T-helper 1 cell treated with Interleukin-12 subunit alpha and Interleukin-12 subunit beta and Interleukin-4 antibody, amounts not matched to agents 30 μg/mL and 1 μg/mL, for 36 hours (primary cell): ENCODE measurements at regions not wholly inside any gene's neighbourhood (a gene's known extent, or its start where the extent isn't known, plus 50 kb on each side); places are given as distances from the start of the nearest gene placed in this dataset.
"Not testable (repeated sequence)": the region's sequence is repeated elsewhere in the genome, so short reads cannot be mapped to it uniquely, and the experiment has no call there.

Experiments
- H3K27ac Mint-ChIP-seq: one replicate; pipeline ENCODE4 v1.8.0; 2021; ENCODE audit warnings: mild to moderate bottlenecking, mixed read lengths
- H3K27me3 Mint-ChIP-seq: one replicate; pipeline ENCODE4 v1.8.0; 2021; ENCODE audit warnings: low read depth, mixed read lengths
- H3K36me3 Mint-ChIP-seq: one replicate; pipeline ENCODE4 v1.8.0; 2021; ENCODE audit warnings: low read depth, mixed read lengths
- H3K4me1 Mint-ChIP-seq: one replicate; pipeline ENCODE4 v1.8.0; 2021; ENCODE audit warnings: low read depth, mixed read lengths
- H3K4me3 Mint-ChIP-seq: one replicate; pipeline ENCODE4 v1.8.0; 2021; ENCODE audit warnings: mild to moderate bottlenecking, moderate library complexity, mixed read lengths
- H3K9me3 Mint-ChIP-seq: one replicate; pipeline ENCODE4 v1.8.0; 2021; ENCODE audit warnings: mixed read lengths

DNA sequence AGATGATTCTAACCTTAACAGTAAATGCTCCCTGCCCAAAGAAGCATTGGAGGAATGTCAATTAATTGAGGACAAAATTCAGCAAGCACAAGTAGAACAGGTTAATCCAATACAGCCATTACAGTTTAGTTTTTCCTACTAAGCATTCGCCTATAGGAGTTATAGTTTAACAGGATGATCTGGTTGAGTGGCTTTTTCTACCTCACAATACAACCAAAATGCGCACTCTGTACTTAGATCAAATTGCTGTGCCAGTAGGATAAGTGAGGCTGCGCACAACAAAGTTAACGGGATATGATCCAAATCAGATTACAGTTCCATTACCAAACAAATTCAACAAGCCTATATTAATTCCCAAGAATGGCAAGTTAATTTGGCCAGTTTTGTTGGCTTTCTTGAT lies 117.1 kb upstream of the TRIM24 start:
- Mint-ChIP-seq H3K27ac (no peak overlapping the region), H3K4me1 (no peaks in the 10 kb centered on the region), H3K9me3 (peaks cover 51% of the 10 kb centered on the region), H3K4me3 (no peak overlapping the region), H3K27me3 (no peaks in the 10 kb centered on the region), H3K36me3 (no peaks in the 10 kb centered on the region)

DNA sequence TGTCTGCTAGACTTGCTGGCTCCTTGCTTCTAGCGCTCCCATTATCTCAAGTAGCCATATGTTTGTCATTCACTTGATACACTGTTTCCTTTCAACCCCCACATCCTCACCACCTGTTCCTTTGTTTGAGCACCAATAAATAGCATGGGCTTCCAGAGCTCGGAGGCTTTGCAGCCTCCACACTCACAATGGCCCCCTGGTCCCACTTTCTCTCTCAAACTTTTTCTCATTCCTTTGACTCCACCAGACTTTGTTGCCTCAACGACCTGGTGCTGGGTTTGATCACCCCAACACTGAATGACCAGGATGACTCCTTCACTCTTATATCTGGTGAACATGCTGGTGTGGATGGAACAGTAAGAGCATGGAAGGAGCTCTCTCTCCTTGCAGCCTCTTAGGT lies 114.5 kb upstream of the TRIM24 start:
- Mint-ChIP-seq H3K27me3 (no peaks in the 10 kb centered on the region), H3K27ac (no peak overlapping the region), H3K36me3 (no peaks in the 10 kb centered on the region), H3K4me3 (no peak overlapping the region), H3K4me1 (no peaks in the 10 kb centered on the region), H3K9me3 (peaks cover 37% of the 10 kb centered on the region)

DNA sequence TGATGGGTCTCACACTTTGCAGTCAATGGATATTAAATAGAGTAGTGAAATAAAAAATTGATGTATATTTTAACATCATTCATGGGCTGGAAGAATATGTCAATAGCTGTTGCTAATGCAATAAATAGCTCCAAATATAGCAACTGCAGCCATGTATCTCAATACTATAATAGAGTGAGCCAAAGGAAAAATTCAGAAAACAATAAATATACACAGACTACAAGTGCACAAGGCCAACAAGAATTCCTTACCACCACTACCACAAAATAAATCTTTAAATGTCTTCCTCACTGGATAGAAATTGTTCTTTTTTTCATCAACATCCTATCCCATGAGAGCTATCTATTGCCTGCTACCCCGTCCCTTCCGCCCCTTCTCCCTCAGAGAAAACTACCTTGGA lies 113.1 kb upstream of the TRIM24 start:
- Mint-ChIP-seq H3K4me3 (no peak overlapping the region), H3K4me1 (no peaks in the 10 kb centered on the region), H3K27ac (no peak overlapping the region), H3K9me3 (peaks cover 32% of the 10 kb centered on the region), H3K27me3 (no peaks in the 10 kb centered on the region), H3K36me3 (no peaks in the 10 kb centered on the region)

DNA sequence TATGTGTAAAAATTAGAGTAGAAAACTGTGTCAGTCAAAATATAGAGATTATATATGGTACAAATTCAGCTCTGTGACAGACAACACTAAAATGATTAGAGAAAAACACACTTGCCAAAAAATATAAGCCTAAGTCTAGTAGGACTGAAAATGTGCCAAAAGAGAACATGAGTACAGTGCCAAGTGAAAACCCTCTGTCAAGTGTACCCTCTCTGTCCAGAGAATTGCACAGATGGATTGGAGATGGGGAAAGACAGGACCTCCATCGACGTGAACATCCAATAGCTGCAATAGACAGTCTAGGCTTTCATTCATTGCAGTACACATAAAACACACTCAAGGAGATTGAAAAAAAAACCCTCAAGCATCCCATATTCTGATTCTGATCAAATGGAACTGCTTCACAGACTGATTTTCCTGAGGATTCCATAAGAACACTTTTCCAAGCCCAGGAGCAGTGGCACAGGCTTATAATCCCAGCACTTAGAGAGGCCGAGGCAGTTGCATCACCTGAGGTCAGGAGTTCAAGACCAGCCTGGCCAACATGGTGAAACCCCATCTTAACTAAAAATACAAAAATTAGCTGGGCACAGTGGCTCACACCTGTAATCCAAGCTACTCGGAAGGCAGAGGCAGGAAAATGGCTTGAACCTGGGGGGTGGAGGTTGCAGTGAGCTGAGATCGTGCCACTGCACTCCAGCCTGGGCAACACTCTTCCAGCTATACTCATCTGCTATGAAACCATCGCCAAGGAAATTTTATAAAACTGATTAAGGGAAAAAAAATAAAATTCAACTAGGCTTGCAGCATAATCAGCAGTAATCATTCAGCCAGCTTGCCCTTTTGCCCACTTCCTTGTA lies 110.0 kb upstream of the TRIM24 start:
- Mint-ChIP-seq H3K27me3 (no peaks in the 10 kb centered on the region), H3K27ac (no peak overlapping the region), H3K36me3 (no peaks in the 10 kb centered on the region), H3K4me3 (no peak overlapping the region), H3K4me1 (no peaks in the 10 kb centered on the region), H3K9me3 (peaks cover 21% of the 10 kb centered on the region)

DNA sequence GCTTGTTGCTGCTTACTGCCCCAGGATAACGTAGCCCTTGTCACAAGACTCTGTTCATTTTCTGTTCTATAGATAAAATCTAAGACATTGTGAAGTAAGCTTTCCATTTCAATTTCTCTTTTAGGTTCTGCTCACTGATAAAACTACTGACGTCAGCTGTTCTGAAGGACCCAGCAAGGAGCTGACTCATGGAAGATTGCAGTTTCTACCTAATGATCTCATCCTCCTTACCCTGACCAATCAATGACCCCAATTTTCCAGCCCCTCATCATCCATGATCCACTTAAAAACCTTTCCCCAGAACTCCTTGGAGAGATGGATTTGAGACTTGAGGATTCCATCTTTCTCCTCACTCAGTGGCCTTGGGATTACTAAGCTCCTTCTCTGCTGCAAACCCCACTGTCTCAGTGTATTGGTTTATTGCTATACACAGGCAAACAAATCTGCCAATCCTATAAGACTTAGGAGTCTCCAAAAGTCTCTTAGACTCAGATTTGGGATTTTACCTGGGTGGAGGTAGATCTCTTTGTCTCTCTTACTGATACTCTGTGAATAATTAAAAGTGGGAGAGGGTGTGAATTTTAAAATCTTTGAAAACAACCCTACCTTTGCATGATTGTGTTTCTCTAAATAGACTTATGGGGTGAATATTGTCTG lies 109.2 kb upstream of the TRIM24 start:
- no peaks in the 10 kb centered on the region for H3K27me3 Mint-ChIP-seq
- H3K9me3 Mint-ChIP-seq: peaks cover 19% of the 10 kb centered on the region
- no peaks in the 10 kb centered on the region for H3K36me3 Mint-ChIP-seq
- H3K4me3 Mint-ChIP-seq: no peak overlapping the region
- no peaks in the 10 kb centered on the region for H3K4me1 Mint-ChIP-seq
- no peak overlapping the region for H3K27ac Mint-ChIP-seq

DNA sequence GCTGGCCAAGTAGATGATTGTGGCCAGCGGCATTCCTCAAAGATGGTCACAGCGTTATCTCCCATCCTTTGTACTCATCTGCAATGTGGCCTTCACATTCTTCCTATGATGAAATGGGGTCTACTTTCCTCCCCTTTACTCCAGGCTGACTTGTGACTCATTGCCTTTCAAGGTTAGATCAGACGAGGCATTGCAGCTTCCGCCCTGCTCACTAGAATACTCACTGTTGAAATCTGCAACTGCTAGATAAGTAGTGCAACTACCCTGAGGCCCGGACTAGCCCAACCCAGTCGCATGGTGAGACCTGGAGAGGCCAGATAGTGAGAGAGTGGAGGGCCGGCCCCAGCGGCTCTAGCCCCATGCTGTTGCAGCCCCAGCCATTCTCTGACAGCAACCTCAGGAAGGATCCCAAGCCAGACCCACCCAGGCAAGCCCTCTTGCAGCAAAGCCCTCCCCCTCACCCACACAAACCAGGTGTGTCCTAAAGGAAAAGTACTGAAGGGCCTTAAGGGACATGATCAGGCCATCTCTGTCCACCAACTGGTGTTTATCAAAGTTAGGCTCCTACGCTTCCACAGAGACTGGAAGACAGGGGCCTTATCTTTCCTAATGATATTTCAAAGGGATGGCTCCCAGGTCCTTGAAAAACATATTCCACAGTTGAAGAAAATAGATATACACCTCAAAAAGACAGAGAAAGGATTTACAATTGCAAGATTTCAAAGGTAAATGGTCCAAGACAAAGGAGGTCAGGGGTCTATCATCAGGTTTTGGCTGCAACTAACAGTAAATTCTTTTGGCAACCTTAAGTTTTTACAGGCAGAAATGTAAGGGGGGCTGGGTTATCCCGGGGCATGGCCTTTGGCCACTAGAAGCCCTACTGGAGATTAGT lies 107.2 kb upstream of the TRIM24 start:
- Mint-ChIP-seq H3K27me3 (no peaks in the 10 kb centered on the region), H3K9me3 (peaks cover 14% of the 10 kb centered on the region), H3K4me3 (no peak overlapping the region), H3K4me1 (no peaks in the 10 kb centered on the region), H3K27ac (no peak overlapping the region), H3K36me3 (no peaks in the 10 kb centered on the region)

DNA sequence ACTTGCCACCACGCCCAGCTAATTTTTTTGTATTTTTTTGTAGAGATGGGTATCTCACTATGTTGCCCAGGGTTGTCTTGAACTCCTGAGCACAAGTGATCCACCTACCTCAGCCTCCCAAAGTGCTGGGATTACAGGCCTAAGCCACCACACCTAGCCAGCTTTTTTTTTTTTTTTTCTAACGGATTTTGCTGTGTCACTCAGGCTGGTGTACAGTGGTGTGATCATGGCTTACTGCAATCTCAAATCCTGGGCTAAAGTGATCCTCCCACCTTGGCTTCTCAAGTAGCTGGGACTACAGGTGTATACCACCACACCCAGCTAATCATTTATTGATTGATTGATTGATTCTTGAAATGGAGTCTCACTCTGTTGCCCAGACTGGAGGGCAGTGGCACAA lies 106.0 kb upstream of the TRIM24 start:
- H3K36me3 Mint-ChIP-seq: no peaks in the 10 kb centered on the region
- H3K27me3 Mint-ChIP-seq: no peaks in the 10 kb centered on the region
- H3K4me3 Mint-ChIP-seq: no peak overlapping the region
- H3K4me1 Mint-ChIP-seq: no peaks in the 10 kb centered on the region
- H3K9me3 Mint-ChIP-seq: peaks cover 14% of the 10 kb centered on the region
- H3K27ac Mint-ChIP-seq: no peak overlapping the region

DNA sequence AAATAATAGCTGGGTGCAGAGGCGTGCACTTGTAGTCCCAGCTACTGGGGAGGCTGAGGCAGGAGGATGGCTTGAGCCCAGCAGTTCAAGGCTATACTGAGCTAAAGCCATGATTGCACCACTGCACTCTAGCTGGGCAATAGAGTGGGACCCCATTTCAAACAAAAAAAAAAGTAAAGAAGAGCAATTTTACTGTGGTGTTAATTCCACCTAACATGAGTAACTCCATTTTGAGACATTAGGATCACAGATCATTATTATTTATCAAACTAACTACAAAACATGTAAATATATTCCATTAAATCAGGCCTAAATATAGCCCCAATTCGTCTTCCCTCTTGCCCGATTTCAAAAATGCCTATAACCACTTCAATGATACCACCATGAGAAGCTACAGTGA lies 104.8 kb upstream of the TRIM24 start:
- no peaks in the 10 kb centered on the region for H3K36me3 Mint-ChIP-seq
- H3K27me3 Mint-ChIP-seq: no peaks in the 10 kb centered on the region
- H3K9me3 Mint-ChIP-seq: peaks cover 10% of the 10 kb centered on the region
- H3K4me1 Mint-ChIP-seq: no peaks in the 10 kb centered on the region
- no peak overlapping the region for H3K27ac Mint-ChIP-seq
- H3K4me3 Mint-ChIP-seq: no peak overlapping the region

DNA sequence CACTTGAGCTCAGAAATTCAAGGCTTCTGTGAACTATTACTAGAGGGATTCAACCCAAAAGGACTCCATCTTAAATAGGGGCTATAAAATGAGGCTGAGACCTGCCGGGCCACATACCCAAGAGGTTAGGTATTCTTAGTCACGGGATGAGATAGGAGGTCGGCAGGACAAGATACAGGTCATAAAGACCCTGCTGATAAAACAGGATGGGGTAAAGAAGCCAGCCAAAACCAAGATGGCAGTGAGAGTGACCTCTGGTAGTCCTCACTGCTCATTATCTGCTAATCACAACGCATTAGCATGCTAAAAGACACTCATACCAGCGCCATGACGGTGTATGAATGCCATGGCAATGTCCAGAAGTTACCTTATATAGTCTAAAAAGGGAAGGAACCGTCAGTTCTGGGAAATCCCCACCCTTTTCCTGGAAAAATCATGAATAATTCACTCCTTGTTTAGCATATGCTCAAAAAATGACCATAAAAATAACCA lies 101.2 kb upstream of the TRIM24 start:
- Mint-ChIP-seq H3K4me1 (no peaks in the 10 kb centered on the region), H3K9me3 (peaks cover 9% of the 10 kb centered on the region), H3K27me3 (no peaks in the 10 kb centered on the region), H3K27ac (no peak overlapping the region), H3K36me3 (no peaks in the 10 kb centered on the region), H3K4me3 (no peak overlapping the region)

DNA sequence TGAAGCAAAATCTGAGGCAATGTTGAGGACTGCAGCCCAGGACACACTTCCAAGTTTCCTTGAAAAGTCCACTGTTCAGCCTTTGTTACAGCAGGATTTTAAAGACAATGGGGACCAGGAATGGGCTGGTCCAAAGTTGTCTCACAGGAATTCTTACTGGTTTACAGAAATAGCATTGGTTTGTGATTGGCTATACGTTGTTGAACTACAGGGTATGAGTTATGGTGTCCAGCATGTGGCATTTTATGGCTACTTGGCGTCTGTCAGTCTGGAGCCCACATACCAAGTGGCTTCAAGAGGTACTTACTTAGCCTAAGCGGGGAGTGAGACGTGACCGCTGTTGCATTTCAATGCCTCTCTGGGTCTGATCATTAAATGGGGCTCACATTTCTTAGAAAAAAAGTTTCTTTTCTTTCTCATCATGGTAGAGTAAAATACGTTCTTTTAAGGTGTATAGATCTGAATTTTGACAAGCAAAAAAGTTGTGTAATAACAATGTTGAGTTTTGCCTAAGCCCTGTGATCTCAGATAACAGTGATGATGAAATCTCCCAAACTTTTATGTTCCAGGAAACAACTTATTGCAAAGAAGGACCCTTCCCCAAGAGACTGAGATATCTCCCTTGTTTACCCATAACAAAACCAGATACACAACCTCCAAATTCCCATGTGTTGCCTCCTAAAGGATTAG lies 100.0 kb upstream of the TRIM24 start:
- Mint-ChIP-seq H3K4me3 (no peak overlapping the region), H3K27me3 (no peaks in the 10 kb centered on the region), H3K36me3 (no peaks in the 10 kb centered on the region), H3K27ac (no peak overlapping the region), H3K9me3 (peaks cover 9% of the 10 kb centered on the region), H3K4me1 (no peaks in the 10 kb centered on the region)

DNA sequence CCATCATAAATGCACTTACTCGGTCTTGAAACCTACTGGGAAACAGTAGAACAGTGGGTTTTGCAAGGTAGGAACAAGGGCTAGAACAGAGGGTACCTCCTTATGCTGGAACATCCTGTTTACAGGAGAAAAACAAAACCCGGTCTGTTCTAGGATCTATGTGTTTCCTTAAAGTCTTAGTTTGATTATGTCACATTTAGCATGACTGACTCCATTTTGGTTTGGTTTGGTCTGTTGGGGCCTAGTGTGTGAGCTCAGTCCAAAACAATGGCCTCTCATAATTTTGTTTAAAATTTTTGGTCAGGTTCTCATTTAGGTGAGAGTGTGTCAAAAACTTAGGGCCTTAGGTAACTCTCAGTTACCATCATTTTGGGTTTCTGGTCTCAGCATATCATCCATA lies 96.3 kb upstream of the TRIM24 start:
- Mint-ChIP-seq H3K4me1 (no peaks in the 10 kb centered on the region), H3K27ac (no peak overlapping the region), H3K4me3 (no peak overlapping the region), H3K9me3 (peaks cover 11% of the 10 kb centered on the region), H3K27me3 (no peaks in the 10 kb centered on the region), H3K36me3 (no peaks in the 10 kb centered on the region)

DNA sequence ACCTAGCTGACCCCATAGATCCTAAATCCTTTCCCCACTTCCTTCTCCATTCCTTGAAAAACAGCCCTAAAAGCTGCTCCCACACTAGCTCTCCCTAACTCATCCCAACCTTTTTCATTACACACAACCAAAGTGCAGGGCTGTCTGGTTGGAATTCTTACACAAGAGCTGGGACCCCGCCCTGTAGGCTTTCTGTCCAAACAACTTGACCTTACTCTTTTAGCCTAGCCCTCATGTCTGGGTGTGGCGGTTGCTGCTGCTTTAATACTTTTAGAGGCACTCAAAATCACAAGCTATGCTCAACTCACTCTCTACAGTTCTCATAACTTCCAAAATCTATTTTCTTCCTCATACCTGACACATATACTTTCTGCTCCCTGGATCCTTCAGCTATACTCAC lies 93.9 kb upstream of the TRIM24 start:
- H3K27me3 Mint-ChIP-seq, H3K27ac Mint-ChIP-seq, H3K36me3 Mint-ChIP-seq, H3K4me3 Mint-ChIP-seq, H3K4me1 Mint-ChIP-seq: not testable (repeated sequence)
- H3K9me3 Mint-ChIP-seq: peaks cover 14% of the 10 kb centered on the region

DNA sequence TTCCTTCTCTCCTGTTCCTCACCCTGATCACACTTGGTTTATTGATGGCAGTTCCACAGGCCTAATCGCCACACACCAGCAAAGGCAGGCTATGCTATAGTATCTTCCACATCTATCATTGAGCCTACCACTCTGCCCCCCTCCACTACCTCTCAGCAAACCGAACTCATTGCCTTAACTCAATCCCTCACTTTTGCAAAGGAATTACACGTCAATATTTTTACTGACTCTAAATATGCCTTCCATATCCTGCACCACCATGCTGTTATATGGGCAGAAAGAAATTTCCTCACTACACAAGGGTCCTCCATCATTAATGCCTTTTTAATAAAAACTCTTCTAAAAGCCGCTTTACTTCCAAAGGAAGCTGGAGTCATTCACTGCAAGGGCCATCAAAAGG lies 93.4 kb upstream of the TRIM24 start:
- H3K27ac Mint-ChIP-seq, H3K4me1 Mint-ChIP-seq, H3K36me3 Mint-ChIP-seq, H3K27me3 Mint-ChIP-seq, H3K4me3 Mint-ChIP-seq: not testable (repeated sequence)
- H3K9me3 Mint-ChIP-seq: peaks cover 19% of the 10 kb centered on the region

DNA sequence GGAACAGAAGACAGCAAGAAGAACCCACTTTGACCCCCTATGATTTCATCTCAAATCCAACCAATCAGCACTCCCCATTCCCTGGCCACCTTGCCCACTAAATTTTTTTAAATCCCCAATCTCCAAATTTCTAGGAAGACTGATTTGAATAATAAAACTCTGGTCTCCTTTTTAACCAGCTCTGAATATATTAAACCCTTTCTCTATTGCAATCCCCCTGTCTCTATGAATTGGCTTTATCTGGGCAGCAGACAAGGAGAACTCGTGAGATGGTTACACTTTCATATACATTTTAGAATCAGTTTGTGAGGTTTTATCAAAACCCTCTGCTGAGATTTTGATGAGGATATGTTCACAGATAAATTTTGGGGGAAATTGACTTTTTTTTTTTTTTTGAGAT lies 90.3 kb upstream of the TRIM24 start:
- Mint-ChIP-seq H3K4me3 (no peak overlapping the region), H3K27me3 (no peaks in the 10 kb centered on the region), H3K4me1 (no peaks in the 10 kb centered on the region), H3K9me3 (peaks cover 23% of the 10 kb centered on the region), H3K27ac (no peak overlapping the region), H3K36me3 (no peaks in the 10 kb centered on the region)
